IMR-90 (cell line): ENCODE measurements at regions not wholly inside any gene's neighbourhood (a gene's known extent, or its start where the extent isn't known, plus 50 kb on each side); places are given as distances from the start of the nearest gene placed in this dataset.

ENCODE experiments used
- ATAC-seq: fragments of 200-7000 bp; cut with Tn5 transposase; 2 replicates; pipeline ENCODE4 v1.9.1; 2020; ENCODE audit warnings: low read depth, mild to moderate bottlenecking, moderate library complexity
- BruUV-seq: library from RNA; stranded (reverse); fragments of 400-500 nt; replicated peaks from 2 replicates; lab custom pipeline; 2021; lab: Mats Ljungman, UMichigan
- CTCF ChIA-PET: fragments of 300-600 bp; formaldehyde crosslinking; extraction: SDS; loops from one replicate; lab custom pipeline; 2021; ENCODE audit warnings: antibody characterized with exemption; lab: Yijun Ruan, JAX
- POLR2A ChIA-PET: fragments of 300-600 bp; sonication (Branson Sonifier 250); formaldehyde crosslinking; loops from one replicate; lab custom pipeline; 2022; ENCODE audit warnings: antibody characterized with exemption; ENCODE audit not compliant: unreplicated experiment; lab: Charles Lee
- DNase-seq: peaks from one replicate; pipeline ENCODE4 v3.0.0; 2013
- H2AFZ ChIP-seq: replicated peaks from 2 replicates; pipeline ENCODE3; 2013; ENCODE audit warnings: low read length, mild to moderate bottlenecking; ENCODE audit not compliant: poor library complexity
- H2AK5ac ChIP-seq: 2 replicates; pipeline ENCODE4 v1.6.1; 2013; ENCODE audit warnings: low read depth, low read length, inconsistent platforms
- H2AK9ac ChIP-seq: replicated peaks from 2 replicates; pipeline ENCODE3; 2013; ENCODE audit warnings: mild to moderate bottlenecking, low read depth, low read length, moderate library complexity; ENCODE audit not compliant: poor library complexity
- H2BK120ac ChIP-seq: 2 replicates; pipeline ENCODE4 v1.6.1; 2013; ENCODE audit warnings: low read depth, low read length, inconsistent platforms
- H2BK15ac ChIP-seq: 3 replicates; pipeline ENCODE4 v1.6.1; 2013; ENCODE audit warnings: low read depth, low read length, inconsistent platforms
- H2BK20ac ChIP-seq: 2 replicates; pipeline ENCODE4 v1.6.1; 2013; ENCODE audit warnings: low read depth, mild to moderate bottlenecking, inconsistent platforms, low read length, moderate library complexity
- H2BK5ac ChIP-seq: 2 replicates; pipeline ENCODE4 v1.6.1; 2013; ENCODE audit warnings: mild to moderate bottlenecking, low read depth, low read length, inconsistent platforms; ENCODE audit not compliant: poor library complexity, severe bottlenecking
- H3K14ac ChIP-seq: replicated peaks from 2 replicates; pipeline ENCODE4 v1.6.1; 2013; ENCODE audit warnings: low read depth, low read length, inconsistent platforms
- H3K18ac ChIP-seq: 2 replicates; pipeline ENCODE4 v1.6.1; 2013; ENCODE audit warnings: low read depth, low read length, control low read depth
- H3K23ac ChIP-seq: 2 replicates; pipeline ENCODE4 v1.6.1; 2013; ENCODE audit warnings: low read depth, low read length, inconsistent platforms
- H3K27ac ChIP-seq: 2 replicates; pipeline ENCODE4 v1.5.1; 2013; ENCODE audit warnings: mild to moderate bottlenecking, control low read depth, low read length; ENCODE audit not compliant: insufficient read depth
- H3K27me3 ChIP-seq: 2 replicates; pipeline ENCODE4 v1.6.1; 2013; ENCODE audit warnings: low read length; ENCODE audit not compliant: control insufficient read depth, insufficient read depth
- H3K36me3 ChIP-seq: 2 replicates; pipeline ENCODE4 v1.6.1; 2013; ENCODE audit warnings: low read length, mixed read lengths; ENCODE audit not compliant: control insufficient read depth, insufficient read depth
- H3K4ac ChIP-seq: 2 replicates; pipeline ENCODE4 v1.6.1; 2013; ENCODE audit warnings: low read depth, low read length, inconsistent platforms
- H3K4me1 ChIP-seq: 2 replicates; pipeline ENCODE4 v1.6.1; 2013; ENCODE audit warnings: low read length, mixed read lengths; ENCODE audit not compliant: control insufficient read depth, insufficient read depth
- H3K4me2 ChIP-seq: 2 replicates; pipeline ENCODE4 v1.6.1; 2013; ENCODE audit warnings: low read depth, mild to moderate bottlenecking, control low read depth, low read length, moderate library complexity
- H3K4me3 ChIP-seq: 2 replicates; pipeline ENCODE4 v1.5.1; 2013; ENCODE audit warnings: low read depth, mild to moderate bottlenecking, control low read depth, low read length, moderate library complexity; ENCODE audit not compliant: insufficient read depth
- H3K56ac ChIP-seq: 2 replicates; pipeline ENCODE4 v1.6.1; 2013; ENCODE audit warnings: low read length, inconsistent platforms; ENCODE audit not compliant: insufficient read depth; ENCODE audit errors: extremely low read depth
- H3K79me1 ChIP-seq, 2 experiments: 2 replicates each; pipeline ENCODE4 v1.6.1; 2013; ENCODE audit warnings: low read length in 2 of 2, inconsistent platforms in 1 of 2, low read depth in 1 of 2
- H3K9ac ChIP-seq: 2 replicates; pipeline ENCODE4 v1.6.1; 2013; ENCODE audit warnings: low read depth, low read length, control low read depth
- H3K9me1 ChIP-seq: 2 replicates; pipeline ENCODE4 v1.6.1; 2013; ENCODE audit warnings: low read length, inconsistent platforms; ENCODE audit not compliant: insufficient read depth
- H3K9me3 ChIP-seq: 2 replicates; pipeline ENCODE4 v1.6.1; 2013; ENCODE audit warnings: low read length; ENCODE audit not compliant: control insufficient read depth, insufficient read depth
- H4K20me1 ChIP-seq: 2 replicates; pipeline ENCODE4 v1.6.1; 2013; ENCODE audit warnings: low read length, inconsistent platforms; ENCODE audit not compliant: insufficient read depth
- H4K5ac ChIP-seq: 2 replicates; pipeline ENCODE4 v1.6.1; 2013; ENCODE audit warnings: mild to moderate bottlenecking, low read depth, low read length, control low read depth
- H4K8ac ChIP-seq, 2 experiments: 2 replicates each; pipeline ENCODE4 v1.6.1; 2013; ENCODE audit warnings: low read depth in 2 of 2, low read length in 2 of 2, control low read depth in 1 of 2, inconsistent platforms in 1 of 2
- H4K91ac ChIP-seq: 2 replicates; pipeline ENCODE4 v1.6.1; 2013; ENCODE audit warnings: low read depth, low read length, inconsistent platforms; ENCODE audit not compliant: insufficient read depth
- CHD1 ChIP-seq: IDR thresholded peaks from 2 replicates; pipeline ENCODE4 v1.6.1; 2012; ENCODE audit warnings: low read depth, low read length, improper control_type of control experiment
- ELK1 ChIP-seq: fragments of 150-350 bp; IDR thresholded peaks from 2 replicates; pipeline ENCODE4 v1.6.1; 2016; ENCODE audit warnings: low read depth, mild to moderate bottlenecking, low read length, moderate library complexity, borderline replicate concordance
- FOS ChIP-seq: fragments of 150-350 bp; IDR thresholded peaks from 2 replicates; pipeline ENCODE4 v1.6.1; 2016; ENCODE audit warnings: low read depth, low read length
- RAD21 ChIP-seq: IDR thresholded peaks from 2 replicates; pipeline ENCODE4 v1.6.1; 2012; ENCODE audit warnings: low read length, improper control_type of control experiment
- RCOR1 ChIP-seq: IDR thresholded peaks from 2 replicates; pipeline ENCODE4 v1.6.1; 2012; ENCODE audit warnings: mild to moderate bottlenecking, low read length, improper control_type of control experiment; ENCODE audit not compliant: insufficient replicate concordance
- WGBS, 2 experiments: methylation state at CpG; one replicate each; pipeline versions ENCODE4 v1.1.5 to v1.1.7; 2013; ENCODE audit warnings: missing lambda C conversion rate in 2 of 2; ENCODE audit not compliant: insufficient read length in 1 of 2; ENCODE audit errors: extremely low coverage in 2 of 2; 5-methylcytosine and 5-hydroxymethylcytosine counted together
- dilution Hi-C: fragments of 300-500 bp; cut with HindIII; formaldehyde crosslinking; loops from one replicate; pipeline ENCODE4 v1.14.3; 2018; ENCODE audit warnings: low sequenced_read_pairs; ENCODE audit not compliant: unreplicated experiment
- in situ Hi-C: fragments of 300-500 bp; cut with MboI; formaldehyde crosslinking; loops from 3 replicates; pipeline ENCODE4 v1.14.3; 2019; ENCODE audit warnings: low sequenced_read_pairs, inconsistent platforms, mixed read lengths
- intact Hi-C: fragments of 100-400 bp; cut with micrococcal nuclease; formaldehyde crosslinking; loops from 2 replicates; pipeline ENCODE4 v1.10.0; 2022

- no peaks in the 10 kb centered on the region for H3K27me3 ChIP-seq
- dilution Hi-C loops, result no loop called here
- BruUV-seq, result no TSS peak
- no CpG with 5 or more reads among the region's 2 CpGs for WGBS, 2 experiments
- no peak overlapping the region for H3K4me2 ChIP-seq
- no peaks in the 10 kb centered on the region for H3K79me1 ChIP-seq
- H3K4me3 ChIP-seq, result no peak overlapping the region
- in situ Hi-C loops, result no loop called here
- H3K23ac ChIP-seq, result no peak overlapping the region
- intact Hi-C loops, result no loop called here
- no peak overlapping the region for H3K56ac ChIP-seq
- H2BK5ac ChIP-seq, result no peak overlapping the region
- H3K4ac ChIP-seq, result no peak overlapping the region
- CTCF ChIA-PET, result no interaction called here
- POLR2A ChIA-PET, result no interaction called here
- no peak overlapping the region for H2AFZ ChIP-seq
- no peak overlapping the region for H2BK120ac ChIP-seq
- no peak overlapping the region for H2AK9ac ChIP-seq
- H4K20me1 ChIP-seq, result no peaks in the 10 kb centered on the region
- H3K4me1 ChIP-seq, result no peaks in the 10 kb centered on the region
- no peak overlapping the region for H4K91ac ChIP-seq
- no peaks in the 10 kb centered on the region for H3K9me3 ChIP-seq
- H2BK15ac ChIP-seq, result no peak overlapping the region
- H3K36me3 ChIP-seq, result no peaks in the 10 kb centered on the region
- ATAC-seq (no peak), DNase-seq (no peak)
- H3K9ac ChIP-seq, result no peak overlapping the region
- H3K14ac ChIP-seq, result no peak overlapping the region
- TF ChIP-seq CHD1, result no peak
- no peak for TF ChIP-seq FOS
- no peak for TF ChIP-seq ELK1
- TF ChIP-seq RAD21, result no peak
- TF ChIP-seq RCOR1, result no peak
- no peaks in the 10 kb centered on the region for H3K9me1 ChIP-seq
- no peak overlapping the region for H4K5ac ChIP-seq
- no peak overlapping the region for H4K8ac ChIP-seq
- H3K18ac ChIP-seq, result no peak overlapping the region
- H2BK20ac ChIP-seq, result no peak overlapping the region
- no peak overlapping the region for H3K27ac ChIP-seq
- H2AK5ac ChIP-seq, result no peak overlapping the region
These were observed 217.4 kb upstream of the EYS start for GRCh38 chr6:65924411-65924810.
